Hepatocyte (in vitro differentiated cells): ENCODE measurements at regions not wholly inside any gene's neighbourhood (a gene's known extent, or its start where the extent isn't known, plus 50 kb on each side); places are given as distances from the start of the nearest gene placed in this dataset.

Source experiments
- DNase-seq: peaks from one replicate; pipeline ENCODE4 v3.0.0-alpha.2; 2016; ENCODE audit warnings: low spot score
- H2AFZ ChIP-seq: fragments of 200-600 bp; sonication (generic); 2 replicates; pipeline ENCODE4 v1.6.0; 2016; ENCODE audit warnings: antibody characterized with exemption, mild to moderate bottlenecking
- H3K27ac ChIP-seq: fragments of 200-600 bp; sonication (generic); 2 replicates; pipeline ENCODE4 v1.5.1; 2016; ENCODE audit warnings: mild to moderate bottlenecking
- H3K27me3 ChIP-seq: fragments of 200-600 bp; sonication (generic); 2 replicates; pipeline ENCODE4 v1.6.1; 2016
- H3K36me3 ChIP-seq: fragments of 200-600 bp; sonication (generic); replicated peaks from 2 replicates; pipeline ENCODE4 v1.5.1; 2016; ENCODE audit warnings: low read depth; ENCODE audit not compliant: insufficient read depth
- H3K4me1 ChIP-seq: fragments of 200-600 bp; sonication (generic); 2 replicates; pipeline ENCODE4 v1.5.1; 2016; ENCODE audit warnings: mild to moderate bottlenecking, moderate library complexity; ENCODE audit not compliant: insufficient read depth
- H3K4me2 ChIP-seq: fragments of 200-600 bp; sonication (generic); 2 replicates; pipeline ENCODE4 v1.6.0; 2016
- H3K4me3 ChIP-seq: fragments of 200-600 bp; sonication (generic); 2 replicates; pipeline ENCODE4 v1.5.1; 2016; ENCODE audit warnings: mild to moderate bottlenecking
- H3K79me2 ChIP-seq: fragments of 200-600 bp; sonication (generic); 2 replicates; pipeline ENCODE4 v1.6.0; 2017; ENCODE audit warnings: mild to moderate bottlenecking
- H3K9me2 ChIP-seq: fragments of 200-600 bp; sonication (generic); replicated peaks from 2 replicates; pipeline ENCODE4 v1.6.0; 2017; ENCODE audit warnings: mild to moderate bottlenecking; ENCODE audit not compliant: insufficient read depth
- H3K9me3 ChIP-seq: fragments of 200-600 bp; sonication (generic); 2 replicates; pipeline ENCODE4 v1.5.1; 2016; ENCODE audit warnings: low read depth, mild to moderate bottlenecking
- H4K20me1 ChIP-seq: fragments of 200-600 bp; sonication (generic); 2 replicates; pipeline ENCODE4 v1.6.0; 2016; ENCODE audit warnings: mild to moderate bottlenecking; ENCODE audit not compliant: insufficient read depth, poor library complexity, severe bottlenecking
- CTCF ChIP-seq: fragments of 200-600 bp; sonication (generic); IDR thresholded peaks from 2 replicates; pipeline ENCODE4 v1.5.1; 2016; ENCODE audit warnings: antibody characterized with exemption, mild to moderate bottlenecking; ENCODE audit not compliant: poor library complexity
- EZH2 ChIP-seq: fragments of 200-600 bp; sonication (generic); IDR thresholded peaks from 2 replicates; pipeline ENCODE4 v1.6.1; 2016; ENCODE audit warnings: antibody characterized with exemption, mild to moderate bottlenecking, borderline replicate concordance
- EZH2phosphoT487 ChIP-seq: fragments of 200-600 bp; sonication (generic); IDR thresholded peaks from one replicate; pipeline ENCODE4 v1.6.1; 2018; ENCODE audit warnings: antibody characterized with exemption, mild to moderate bottlenecking, low read depth, moderate library complexity; ENCODE audit not compliant: unreplicated experiment, severe bottlenecking
- WGBS: methylation state at CpG from one replicate; pipeline ENCODE4 v1.1.6; 2016; ENCODE audit warnings: low lambda C conversion rate; ENCODE audit errors: missing lambda C conversion rate; 5-methylcytosine and 5-hydroxymethylcytosine counted together

- H3K4me3 ChIP-seq, result no peak overlapping the region
- no peaks in the 10 kb centered on the region for H3K4me1 ChIP-seq
- H3K36me3 ChIP-seq, result no peaks in the 10 kb centered on the region
- H3K9me2 ChIP-seq, result no peaks in the 10 kb centered on the region
- H3K4me2 ChIP-seq, result no peak overlapping the region
- no peak overlapping the region for H2AFZ ChIP-seq
- no peaks in the 10 kb centered on the region for H4K20me1 ChIP-seq
- TF ChIP-seq EZH2, result no peak
- no peak for TF ChIP-seq CTCF
- no peak for TF ChIP-seq EZH2phosphoT487
- DNase-seq, result no peak
- no peaks in the 10 kb centered on the region for H3K9me3 ChIP-seq
- H3K27ac ChIP-seq, result no peak overlapping the region
- 82% methylated on average over 2 of the region's 2 CpGs for WGBS
- no peaks in the 10 kb centered on the region for H3K27me3 ChIP-seq
- H3K79me2 ChIP-seq, result no peaks in the 10 kb centered on the region
Measured at GRCh38 chr3:70557976-70558375, 245.5 kb upstream of the MDFIC2 start.

- Histone ChIP-seq H3K27ac (no peak overlapping the region), H3K4me3 (no peak overlapping the region), H3K4me2 (no peak overlapping the region), H3K9me3 (no peaks in the 10 kb centered on the region), H3K36me3 (no peaks in the 10 kb centered on the region), H2AFZ (no peak overlapping the region), H3K27me3 (no peaks in the 10 kb centered on the region), H3K4me1 (no peaks in the 10 kb centered on the region), H4K20me1 (no peaks in the 10 kb centered on the region), H3K79me2 (no peaks in the 10 kb centered on the region), H3K9me2 (no peaks in the 10 kb centered on the region)
- no peak for DNase-seq
- TF ChIP-seq CTCF (no peak), EZH2phosphoT487 (no peak), EZH2 (no peak)
- WGBS, result 84% methylated on average over 3 of the region's 3 CpGs
Measured at GRCh38 chr3:70556056-70556455, 243.6 kb upstream of the MDFIC2 start.

GRCh38 chr3:70554170-70554569 lies 241.7 kb upstream of the MDFIC2 start:
- H3K4me2 ChIP-seq, result no peak overlapping the region
- no peaks in the 10 kb centered on the region for H3K27me3 ChIP-seq
- TF ChIP-seq EZH2phosphoT487, result no peak
- no peak for TF ChIP-seq CTCF
- no peak for TF ChIP-seq EZH2
- no peaks in the 10 kb centered on the region for H3K9me3 ChIP-seq
- H3K27ac ChIP-seq, result no peak overlapping the region
- H3K4me1 ChIP-seq, result no peaks in the 10 kb centered on the region
- H3K9me2 ChIP-seq, result no peaks in the 10 kb centered on the region
- no peak overlapping the region for H3K4me3 ChIP-seq
- peak; percentile 9 for DNase-seq
- no peaks in the 10 kb centered on the region for H4K20me1 ChIP-seq
- H3K79me2 ChIP-seq, result no peaks in the 10 kb centered on the region
- H2AFZ ChIP-seq, result no peak overlapping the region
- WGBS, result 61% methylated on average over 1 of the region's 1 CpG
- no peaks in the 10 kb centered on the region for H3K36me3 ChIP-seq

- H3K4me3 ChIP-seq, result no peak overlapping the region
- H3K4me1 ChIP-seq, result no peaks in the 10 kb centered on the region
- no peak overlapping the region for H3K4me2 ChIP-seq
- H3K27ac ChIP-seq, result no peak overlapping the region
- H3K9me3 ChIP-seq, result no peaks in the 10 kb centered on the region
- 70% methylated on average over 9 of the region's 9 CpGs for WGBS
- H4K20me1 ChIP-seq, result no peaks in the 10 kb centered on the region
- TF ChIP-seq CTCF (peak; percentile 58), EZH2 (no peak)
- H3K9me2 ChIP-seq, result no peaks in the 10 kb centered on the region
- no peak overlapping the region for H2AFZ ChIP-seq
- no peaks in the 10 kb centered on the region for H3K36me3 ChIP-seq
- DNase-seq, result peak; percentile 70
- no peaks in the 10 kb centered on the region for H3K27me3 ChIP-seq
- H3K79me2 ChIP-seq, result no peaks in the 10 kb centered on the region
Measured at GRCh38 chr3:70550723-70551319, 238.4 kb upstream of the MDFIC2 start.
